Psoas muscle (tissue), 7 donors: ENCODE measurements at regions not wholly inside any gene's neighbourhood (a gene's known extent, or its start where the extent isn't known, plus 50 kb on each side); places are given as distances from the start of the nearest gene placed in this dataset.

Experiments used
- ATAC-seq, 4 donors: fragments of 200-7000 bp; cut with Tn5 transposase; one replicate each; pipeline ENCODE4 v1.9.1; 2020; ENCODE audit warnings: moderate library complexity in 3 of 4, mild to moderate bottlenecking in 2 of 4
- DNase-seq, 2 donors: peaks; one replicate each; pipeline ENCODE4 v3.0.0-alpha.2; 2020
- H3K27ac ChIP-seq: fragments of 200-600 bp; one replicate; pipeline ENCODE4 v1.8.0; 2022
- H3K27me3 ChIP-seq, 3 donors: fragments of 200-600 bp in 1 of 3; one replicate each; pipeline versions ENCODE4 v1.6.1 to v1.8.0; 2013 to 2022; ENCODE audit warnings: low read length in 2 of 3, mild to moderate bottlenecking in 2 of 3, moderate library complexity in 1 of 3; ENCODE audit not compliant: insufficient read depth in 3 of 3
- H3K36me3 ChIP-seq, 2 donors: fragments of 200-600 bp in 1 of 2; one replicate each; pipeline versions ENCODE4 v1.6.1 to v1.8.0; 2013 to 2022; ENCODE audit warnings: low read depth in 1 of 2, mild to moderate bottlenecking in 1 of 2, moderate library complexity in 1 of 2; ENCODE audit not compliant: insufficient read depth in 1 of 2
- H3K4me1 ChIP-seq: fragments of 200-600 bp; one replicate; pipeline ENCODE4 v1.8.0; 2022
- H3K4me3 ChIP-seq: fragments of 200-600 bp; one replicate; pipeline ENCODE4 v1.8.0; 2022; ENCODE audit warnings: mild to moderate bottlenecking
- H3K9me3 ChIP-seq: fragments of 200-600 bp; one replicate; pipeline ENCODE4 v1.8.0; 2022
- CTCF ChIP-seq: fragments of 200-600 bp; IDR thresholded peaks from one replicate; pipeline ENCODE4 v1.8.0; 2022; ENCODE audit warnings: antibody characterized with exemption
- WGBS, 3 donors: extraction: QIAGEN DNeasy Blood & Tissue Kit; methylation state at CpG; one replicate each; pipeline versions ENCODE4 v1.1.6 to v1.1.7; 2013; 5-methylcytosine and 5-hydroxymethylcytosine counted together
- intact Hi-C, 2 donors: fragments of 100-400 bp; cut with DNase I; formaldehyde crosslinking; loops; one replicate each; pipeline versions ENCODE4 v1.11.0 to v1.14.2; 2022
- donor health status: healthy with polysubstance abuse.
- donor health status: DM: no; HTN: no; CAD: no; lungs with moderate emphysema.
- donor health status: Bipolar disorder and iron deficiency.
- donor health status: healthy.
- donor health status: DM: yes; HTN: yes; CAD: no.
- donor health status: DM: no; HTN: no; CAD: no.
- donor health status: DM: yes; HTN: yes; CAD: no.

DNA sequence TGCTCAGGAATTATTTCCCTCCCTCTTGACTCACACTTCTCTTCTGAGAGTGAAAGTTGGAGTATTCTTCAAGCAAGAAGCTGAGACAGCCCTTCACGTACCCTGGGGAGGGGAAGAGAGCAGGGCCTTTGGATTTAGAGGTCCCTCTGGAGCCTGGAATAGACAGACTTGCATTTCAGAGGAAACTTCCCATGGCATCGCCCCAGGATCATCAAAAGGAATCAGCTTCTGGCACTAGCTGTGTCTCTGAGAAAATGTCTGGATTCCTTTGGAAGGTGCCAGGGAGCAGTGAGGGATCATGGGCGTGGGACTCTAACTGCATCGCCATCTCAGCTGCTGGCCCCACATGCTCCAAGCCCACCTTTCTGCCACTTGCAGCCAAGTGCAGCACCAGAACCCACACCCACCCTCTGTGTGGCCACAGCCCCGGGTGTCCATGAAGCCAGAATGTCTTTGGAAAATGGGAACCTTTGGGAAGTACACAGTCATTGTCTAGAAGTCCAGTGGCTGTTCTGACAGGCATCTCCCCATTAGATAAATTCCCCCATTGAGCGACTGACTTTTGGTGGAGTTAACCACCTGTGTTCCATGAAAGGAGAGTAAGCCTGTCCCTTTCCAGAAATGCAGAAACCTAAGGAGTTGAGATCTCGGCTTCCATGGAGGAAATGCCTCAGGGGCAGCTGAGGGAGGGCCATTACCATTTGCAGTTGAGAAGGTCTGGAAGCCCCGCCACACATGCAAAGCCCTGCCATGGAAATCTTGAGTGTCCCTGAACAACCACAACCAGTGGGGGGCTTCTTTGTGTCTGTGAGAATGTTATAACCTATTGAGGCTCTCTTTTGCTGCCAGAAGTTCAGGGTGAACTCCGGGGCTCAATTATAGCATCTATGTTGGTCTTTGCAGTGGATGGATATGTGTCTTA lies 57.8 kb upstream of the GDF10 start:
- intact Hi-C loops = no loop called here
- no peaks in the 10 kb centered on the region for H3K27me3 ChIP-seq
- DNase-seq (no peak), ATAC-seq (no peak)
- H3K4me1 ChIP-seq = no peaks in the 10 kb centered on the region
- H3K9me3 ChIP-seq = no peaks in the 10 kb centered on the region
- TF ChIP-seq CTCF = no peak
- WGBS, 3 donors = 80 to 85% (median 84%) methylated on average over 9 of the region's 9 CpGs
- no peak overlapping the region for H3K27ac ChIP-seq
- no peaks in the 10 kb centered on the region for H3K36me3 ChIP-seq
- no peak overlapping the region for H3K4me3 ChIP-seq

- Histone ChIP-seq H3K9me3 (no peaks in the 10 kb centered on the region), H3K36me3 (no peaks in the 10 kb centered on the region), H3K27ac (no peak overlapping the region), H3K27me3 (no peaks in the 10 kb centered on the region), H3K4me3 (no peak overlapping the region), H3K4me1 (no peaks in the 10 kb centered on the region)
- intact Hi-C loops = no loop called here
- DNase-seq = no peak
- no peak for TF ChIP-seq CTCF
- no peak for ATAC-seq
- WGBS, 3 donors = 93 to 95% (median 93%) methylated on average over 4 of the region's 4 CpGs
Observed at GRCh38 chr10:47243356-47243755, 56.6 kb upstream of the GDF10 start.

GRCh38 chr10:47243791-47244190 lies 56.2 kb upstream of the GDF10 start:
- no peak overlapping the region for H3K4me3 ChIP-seq
- WGBS, 3 donors = 65 to 79% (median 74%) methylated on average over 4 of the region's 4 CpGs
- no peak for TF ChIP-seq CTCF
- H3K27ac ChIP-seq = no peak overlapping the region
- ATAC-seq (peak in 2 of 4 donors; percentile 64 to 71), DNase-seq (peak; percentile 81 to 89)
- H3K27me3 ChIP-seq = no peaks in the 10 kb centered on the region
- intact Hi-C loops = no loop called here
- H3K9me3 ChIP-seq = no peaks in the 10 kb centered on the region
- no peaks in the 10 kb centered on the region for H3K4me1 ChIP-seq
- H3K36me3 ChIP-seq = no peaks in the 10 kb centered on the region

DNA sequence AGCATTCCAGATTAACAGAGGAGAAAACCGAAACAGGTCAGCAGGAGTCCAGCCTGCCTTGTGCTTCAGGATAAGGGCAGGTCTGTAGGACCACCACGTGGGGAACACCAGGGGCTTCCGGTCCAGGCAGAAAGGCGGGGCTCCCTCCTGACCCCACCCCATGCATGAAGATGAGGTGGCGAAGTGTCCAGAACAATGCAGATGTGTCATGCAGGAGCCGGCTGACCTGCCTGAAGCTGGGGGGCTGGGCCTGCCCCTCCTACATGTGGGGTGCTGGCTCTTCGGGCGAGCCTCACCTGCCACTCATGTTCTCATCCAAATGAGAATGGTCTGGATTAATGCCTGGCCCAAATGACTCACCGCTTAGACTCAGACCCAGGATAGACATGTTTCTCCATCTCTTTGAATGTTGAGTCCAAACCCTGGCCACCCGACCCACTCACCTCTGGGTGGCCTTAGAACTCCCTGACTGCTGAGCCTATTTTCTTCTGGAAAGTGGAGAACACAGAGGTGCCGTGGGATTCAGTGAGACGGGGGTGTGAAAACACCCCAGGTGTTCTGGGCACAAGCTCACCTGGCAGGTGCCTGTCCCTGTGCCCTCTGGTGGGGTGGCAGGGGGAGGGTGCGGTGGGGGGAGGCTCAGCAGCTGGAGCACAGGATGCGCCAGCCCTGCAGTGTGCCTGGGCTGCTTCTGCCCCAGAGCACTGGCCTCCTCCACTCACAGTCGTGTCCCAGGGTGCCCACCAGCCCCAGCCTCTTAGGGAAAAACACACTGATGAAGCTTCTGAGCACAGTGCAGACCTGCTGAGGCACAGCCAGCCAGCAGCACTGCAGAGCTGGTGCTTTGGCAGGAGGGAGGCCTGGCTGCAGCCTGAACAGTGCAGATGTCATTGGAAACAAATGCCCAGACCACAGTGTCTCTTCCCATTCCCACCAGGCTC lies 55.2 kb upstream of the GDF10 start:
- no peak for TF ChIP-seq CTCF
- Histone ChIP-seq H3K4me3 (no peak overlapping the region), H3K36me3 (no peaks in the 10 kb centered on the region), H3K27ac (no peak overlapping the region), H3K9me3 (no peaks in the 10 kb centered on the region), H3K27me3 (no peaks in the 10 kb centered on the region), H3K4me1 (no peaks in the 10 kb centered on the region)
- intact Hi-C loops = no loop called here
- WGBS, 3 donors = 75 to 84% (median 76%) methylated on average over 15 of the region's 15 CpGs
- ATAC-seq (peak in 2 of 4 donors; percentile 51 to 56), DNase-seq (no peak)
